K562 (cell line): ENCODE measurements at regions not wholly inside any gene's neighbourhood (a gene's known extent, or its start where the extent isn't known, plus 50 kb on each side); places are given as distances from the start of the nearest gene placed in this dataset.

Source experiments
- NFRKB ChIP-seq: fragments of 450-650 bp; IDR thresholded peaks from 2 replicates; pipeline ENCODE4 v1.6.1; 2016; ENCODE audit warnings: low read depth
- NR2C2 ChIP-seq, 2 experiments: fragments of 200-800 bp in 1 of 2; sonication (Bioruptor generic) in 1 of 2; sonication (generic) in 1 of 2; formaldehyde crosslinking in 1 of 2; IDR thresholded peaks; 2 replicates each; pipeline versions ENCODE4 v1.6.1 to v1.8.0; 2016 to 2022; ENCODE audit warnings: mild to moderate bottlenecking in 1 of 2, missing compliant biosample characterization in 1 of 2, missing genetic modification characterization in 1 of 2, missing genetic modification reagents in 1 of 2
- RAD21 ChIP-seq, 2 experiments: fragments of 250-450 bp in 1 of 2; fragments of 450-650 bp in 1 of 2; sonication (Bioruptor Pico) in 1 of 2; formaldehyde crosslinking in 1 of 2; IDR thresholded peaks in 1 of 2; conservative IDR thresholded peaks in 1 of 2; 2 replicates each; pipeline versions ENCODE4 v1.4.0 to v1.8.0; 2020 to 2022; ENCODE audit warnings: mild to moderate bottlenecking in 2 of 2, moderate library complexity in 1 of 2
- ZNF707 ChIP-seq: fragments of 250-450 bp; sonication (Bioruptor Pico); conservative IDR thresholded peaks from 2 replicates; pipeline ENCODE4 v1.8.0; 2022; ENCODE audit warnings: inconsistent platforms, mild to moderate bottlenecking, moderate library complexity
- TF ChIP-seq, protein P1 (sequence below): sonication (generic); formaldehyde crosslinking; IDR thresholded peaks from 2 replicates; pipeline ENCODE4 v1.8.0; 2022; ENCODE audit warnings: mild to moderate bottlenecking, low read depth, missing genetic modification reagents
- TF ChIP-seq, protein P2 (sequence below), 3 experiments: IDR thresholded peaks in 2 of 3; conservative IDR thresholded peaks in 1 of 3; 2 replicates each; pipeline ENCODE4 v1.5.1; 2011 to 2012; ENCODE audit warnings: low read length in 3 of 3, mild to moderate bottlenecking in 3 of 3, control low read depth in 2 of 3, improper control_type of control experiment in 1 of 3, inconsistent platforms in 1 of 3, low read depth in 1 of 3, mixed read lengths in 1 of 3, moderate library complexity in 1 of 3; ENCODE audit not compliant: insufficient read depth in 2 of 3

DNA sequence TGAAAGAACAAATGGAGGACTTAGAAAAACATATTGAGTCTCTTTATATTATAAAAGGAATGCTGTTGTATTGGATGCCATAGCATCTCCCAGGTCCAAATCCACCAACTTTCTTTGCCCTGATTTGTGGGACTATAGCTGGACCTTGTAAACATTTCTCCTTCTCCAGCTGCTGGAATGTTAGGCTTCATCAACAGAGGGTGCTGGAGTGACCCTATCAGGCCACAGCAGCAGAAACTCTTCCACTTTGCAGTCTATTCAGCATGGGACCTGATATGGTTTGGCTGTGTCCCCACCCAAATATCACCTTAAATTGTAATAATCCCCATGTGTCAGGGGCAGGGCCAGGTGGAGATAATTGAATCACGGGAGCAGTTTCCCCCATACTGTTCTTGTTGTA is 138.4 kb upstream of the ARL4C start:
- TF ChIP-seq ZNF707 (CRISPR knock-in tag) (no peak), RAD21 (CRISPR knock-in tag; conservative IDR thresholded peaks at IDR 0.05 in 1 of 2, IDR thresholded peaks at IDR 0.05 in 1 of 2) (no peak), NR2C2 (CRISPR knock-in tag; IDR thresholded peaks at IDR 0.05) (no peak), NR2C2 (tag; IDR thresholded peaks at IDR 0.05) (no peak), NFRKB (no peak)
- TF ChIP-seq, protein P1, sequence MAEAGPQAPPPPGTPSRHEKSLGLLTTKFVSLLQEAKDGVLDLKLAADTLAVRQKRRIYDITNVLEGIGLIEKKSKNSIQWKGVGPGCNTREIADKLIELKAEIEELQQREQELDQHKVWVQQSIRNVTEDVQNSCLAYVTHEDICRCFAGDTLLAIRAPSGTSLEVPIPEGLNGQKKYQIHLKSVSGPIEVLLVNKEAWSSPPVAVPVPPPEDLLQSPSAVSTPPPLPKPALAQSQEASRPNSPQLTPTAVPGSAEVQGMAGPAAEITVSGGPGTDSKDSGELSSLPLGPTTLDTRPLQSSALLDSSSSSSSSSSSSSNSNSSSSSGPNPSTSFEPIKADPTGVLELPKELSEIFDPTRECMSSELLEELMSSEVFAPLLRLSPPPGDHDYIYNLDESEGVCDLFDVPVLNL (CRISPR knock-in tag): no peak
- TF ChIP-seq, protein P2, sequence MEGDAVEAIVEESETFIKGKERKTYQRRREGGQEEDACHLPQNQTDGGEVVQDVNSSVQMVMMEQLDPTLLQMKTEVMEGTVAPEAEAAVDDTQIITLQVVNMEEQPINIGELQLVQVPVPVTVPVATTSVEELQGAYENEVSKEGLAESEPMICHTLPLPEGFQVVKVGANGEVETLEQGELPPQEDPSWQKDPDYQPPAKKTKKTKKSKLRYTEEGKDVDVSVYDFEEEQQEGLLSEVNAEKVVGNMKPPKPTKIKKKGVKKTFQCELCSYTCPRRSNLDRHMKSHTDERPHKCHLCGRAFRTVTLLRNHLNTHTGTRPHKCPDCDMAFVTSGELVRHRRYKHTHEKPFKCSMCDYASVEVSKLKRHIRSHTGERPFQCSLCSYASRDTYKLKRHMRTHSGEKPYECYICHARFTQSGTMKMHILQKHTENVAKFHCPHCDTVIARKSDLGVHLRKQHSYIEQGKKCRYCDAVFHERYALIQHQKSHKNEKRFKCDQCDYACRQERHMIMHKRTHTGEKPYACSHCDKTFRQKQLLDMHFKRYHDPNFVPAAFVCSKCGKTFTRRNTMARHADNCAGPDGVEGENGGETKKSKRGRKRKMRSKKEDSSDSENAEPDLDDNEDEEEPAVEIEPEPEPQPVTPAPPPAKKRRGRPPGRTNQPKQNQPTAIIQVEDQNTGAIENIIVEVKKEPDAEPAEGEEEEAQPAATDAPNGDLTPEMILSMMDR (IDR thresholded peaks at IDR 0.05 in 2 of 3, conservative IDR thresholded peaks at IDR 0.05 in 1 of 3; ENCODE audit: insufficient read depth in 2 of 3, low read depth in 1 of 3, low read length in 3 of 3): no peak
